A673 (cell line): ENCODE measurements at regions not wholly inside any gene's neighbourhood (a gene's known extent, or its start where the extent isn't known, plus 50 kb on each side); places are given as distances from the start of the nearest gene placed in this dataset.

ENCODE experiments used
- BruUV-seq: library from RNA; stranded (reverse); fragments of 400-500 nt; replicated peaks from 2 replicates; lab custom pipeline; 2021; lab: Mats Ljungman, UMichigan
- CTCF ChIA-PET: fragments of 300-600 bp; sonication (Branson Sonifier 250); formaldehyde crosslinking; loops from one replicate; lab custom pipeline; 2022; ENCODE audit warnings: antibody characterized with exemption; lab: Charles Lee
- POLR2A ChIA-PET: fragments of 300-600 bp; sonication (Branson Sonifier 250); formaldehyde crosslinking; loops from one replicate; lab custom pipeline; 2022; ENCODE audit warnings: antibody characterized with exemption; ENCODE audit not compliant: low non-redundant PET; lab: Charles Lee
- DNase-seq: peaks from one replicate; pipeline ENCODE4 v3.0.0-alpha.2; 2015; ENCODE audit warnings: low spot score
- H3K27ac ChIP-seq: fragments of 200-600 bp; sonication (generic); 2 replicates; pipeline ENCODE4 v1.5.1; 2016; ENCODE audit warnings: mixed run types, low read depth, mild to moderate bottlenecking, mixed read lengths, antibody characterized with exemption, low read length; ENCODE audit not compliant: poor library complexity, severe bottlenecking
- H3K27me3 ChIP-seq: fragments of 200-600 bp; sonication (generic); replicated peaks from 2 replicates; pipeline ENCODE4 v1.6.1; 2017; ENCODE audit warnings: mixed run types, low read depth, mild to moderate bottlenecking, mixed read lengths, antibody characterized with exemption, low read length; ENCODE audit not compliant: insufficient read depth, poor library complexity
- H3K36me3 ChIP-seq: fragments of 200-600 bp; sonication (generic); 2 replicates; pipeline ENCODE4 v1.6.1; 2016; ENCODE audit warnings: mixed run types, mild to moderate bottlenecking, mixed read lengths, antibody characterized with exemption, low read length; ENCODE audit not compliant: insufficient read depth, poor library complexity, severe bottlenecking
- H3K4me1 ChIP-seq: fragments of 200-600 bp; sonication (generic); 2 replicates; pipeline ENCODE4 v1.6.1; 2017; ENCODE audit warnings: mixed run types, mild to moderate bottlenecking, mixed read lengths, antibody characterized with exemption, low read length; ENCODE audit not compliant: insufficient read depth, poor library complexity, severe bottlenecking
- H3K4me3 ChIP-seq: fragments of 200-600 bp; sonication (generic); 2 replicates; pipeline ENCODE4 v1.5.1; 2016; ENCODE audit warnings: low read depth, mixed run types, mild to moderate bottlenecking, mixed read lengths, low read length; ENCODE audit not compliant: poor library complexity, severe bottlenecking
- H3K9me3 ChIP-seq: fragments of 200-600 bp; sonication (generic); 2 replicates; pipeline ENCODE4 v1.6.1; 2016; ENCODE audit warnings: mixed run types, low read depth, mild to moderate bottlenecking, mixed read lengths, antibody characterized with exemption, low read length; ENCODE audit not compliant: poor library complexity, severe bottlenecking
- EZH2 ChIP-seq: fragments of 200-600 bp; sonication (generic); IDR thresholded peaks from 2 replicates; pipeline ENCODE4 v1.6.1; 2017; ENCODE audit warnings: borderline replicate concordance, low read depth, mild to moderate bottlenecking, mixed read lengths, antibody characterized with exemption, low read length; ENCODE audit not compliant: poor library complexity, severe bottlenecking
- intact Hi-C: fragments of 100-400 bp; cut with micrococcal nuclease; formaldehyde crosslinking; loops from one replicate; pipeline ENCODE4 v1.10.0; 2022; ENCODE audit not compliant: unreplicated experiment
- TF ChIP-seq, protein P1 (sequence below): fragments of 300-800, 200-600 bp; sonication (generic); conservative IDR thresholded peaks from 2 replicates; pipeline ENCODE4 v1.5.1; 2017; ENCODE audit warnings: low read depth, mild to moderate bottlenecking, antibody characterized with exemption, low read length, moderate library complexity, mixed read lengths

DNA sequence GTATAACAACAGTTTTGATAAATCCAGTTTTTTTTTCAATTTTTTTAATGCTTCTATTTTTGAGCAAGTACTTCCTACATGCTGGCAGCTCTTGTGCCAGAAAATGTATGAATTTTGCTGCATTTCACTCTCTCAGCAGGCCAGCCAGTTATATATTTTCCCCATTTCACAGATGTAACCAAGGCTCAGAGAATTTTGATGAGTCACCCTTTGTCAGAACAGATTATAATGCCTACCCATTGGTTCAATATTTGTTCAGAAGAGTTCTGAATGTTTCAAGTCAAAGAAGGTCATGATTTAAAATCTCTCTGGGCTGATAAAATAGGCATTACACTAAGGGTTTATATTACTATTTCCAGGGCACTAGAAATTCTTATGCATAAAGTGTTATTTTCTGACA lies 452.2 kb downstream of the RWDD3 start:
- H3K4me1 ChIP-seq = no peaks in the 10 kb centered on the region
- H3K9me3 ChIP-seq = no peaks in the 10 kb centered on the region
- no TSS peak for BruUV-seq
- no peak overlapping the region for H3K4me3 ChIP-seq
- TF ChIP-seq, protein P1, sequence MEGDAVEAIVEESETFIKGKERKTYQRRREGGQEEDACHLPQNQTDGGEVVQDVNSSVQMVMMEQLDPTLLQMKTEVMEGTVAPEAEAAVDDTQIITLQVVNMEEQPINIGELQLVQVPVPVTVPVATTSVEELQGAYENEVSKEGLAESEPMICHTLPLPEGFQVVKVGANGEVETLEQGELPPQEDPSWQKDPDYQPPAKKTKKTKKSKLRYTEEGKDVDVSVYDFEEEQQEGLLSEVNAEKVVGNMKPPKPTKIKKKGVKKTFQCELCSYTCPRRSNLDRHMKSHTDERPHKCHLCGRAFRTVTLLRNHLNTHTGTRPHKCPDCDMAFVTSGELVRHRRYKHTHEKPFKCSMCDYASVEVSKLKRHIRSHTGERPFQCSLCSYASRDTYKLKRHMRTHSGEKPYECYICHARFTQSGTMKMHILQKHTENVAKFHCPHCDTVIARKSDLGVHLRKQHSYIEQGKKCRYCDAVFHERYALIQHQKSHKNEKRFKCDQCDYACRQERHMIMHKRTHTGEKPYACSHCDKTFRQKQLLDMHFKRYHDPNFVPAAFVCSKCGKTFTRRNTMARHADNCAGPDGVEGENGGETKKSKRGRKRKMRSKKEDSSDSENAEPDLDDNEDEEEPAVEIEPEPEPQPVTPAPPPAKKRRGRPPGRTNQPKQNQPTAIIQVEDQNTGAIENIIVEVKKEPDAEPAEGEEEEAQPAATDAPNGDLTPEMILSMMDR = no peak
- TF ChIP-seq EZH2 = no peak
- ChIA-PET CTCF (no interaction called here), POLR2A (no interaction called here)
- H3K27me3 ChIP-seq = peaks cover 13% of the 10 kb centered on the region
- intact Hi-C loops = no loop called here
- H3K36me3 ChIP-seq = no peaks in the 10 kb centered on the region
- no peak for DNase-seq
- H3K27ac ChIP-seq = no peak overlapping the region

DNA sequence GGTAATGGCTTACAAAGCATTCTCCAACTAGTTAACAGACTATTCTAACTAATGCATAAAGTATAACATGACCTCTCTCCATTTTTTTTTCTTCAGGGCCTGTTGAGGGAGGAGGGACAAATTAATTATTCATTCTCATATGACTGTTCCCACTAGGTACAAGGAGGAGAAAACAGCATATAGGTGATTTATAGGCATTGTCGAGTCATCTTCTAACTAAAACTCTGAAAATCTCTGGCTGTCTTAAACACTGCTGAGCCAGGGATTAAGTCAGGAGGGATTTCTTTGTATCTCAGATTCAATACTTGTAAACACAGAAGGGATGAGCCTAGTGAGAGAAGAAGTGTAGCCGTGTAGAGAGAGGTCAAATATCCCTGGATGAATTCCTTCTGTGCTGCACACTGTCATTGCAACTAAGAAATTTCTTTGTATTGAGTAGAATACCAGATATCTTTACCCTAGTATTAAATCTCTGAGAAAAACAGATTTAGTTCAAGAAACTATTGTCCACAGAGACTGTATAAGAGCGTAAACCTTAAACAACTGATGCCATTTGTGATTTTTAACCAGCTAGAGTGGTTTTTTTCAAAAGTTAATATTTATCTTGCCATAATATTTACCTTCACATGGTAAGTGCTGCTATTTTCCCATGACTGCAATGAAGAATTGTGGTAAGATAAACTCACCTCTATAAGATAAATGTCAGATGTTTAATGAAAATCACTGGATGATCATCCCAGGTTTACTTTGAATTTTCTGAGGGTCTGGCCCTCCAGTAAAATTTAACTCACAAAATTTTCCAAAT lies 465.3 kb downstream of the RWDD3 start:
- Histone ChIP-seq H3K27me3 (peaks cover 25% of the 10 kb centered on the region), H3K9me3 (peaks cover 15% of the 10 kb centered on the region), H3K36me3 (no peaks in the 10 kb centered on the region), H3K4me1 (no peaks in the 10 kb centered on the region), H3K27ac (no peak overlapping the region), H3K4me3 (no peak overlapping the region)
- ChIA-PET CTCF (no interaction called here), POLR2A (no interaction called here)
- no peak for DNase-seq
- no TSS peak for BruUV-seq
- intact Hi-C loops = no loop called here
- TF ChIP-seq, protein P1 = no peak
- TF ChIP-seq EZH2 = no peak

DNA sequence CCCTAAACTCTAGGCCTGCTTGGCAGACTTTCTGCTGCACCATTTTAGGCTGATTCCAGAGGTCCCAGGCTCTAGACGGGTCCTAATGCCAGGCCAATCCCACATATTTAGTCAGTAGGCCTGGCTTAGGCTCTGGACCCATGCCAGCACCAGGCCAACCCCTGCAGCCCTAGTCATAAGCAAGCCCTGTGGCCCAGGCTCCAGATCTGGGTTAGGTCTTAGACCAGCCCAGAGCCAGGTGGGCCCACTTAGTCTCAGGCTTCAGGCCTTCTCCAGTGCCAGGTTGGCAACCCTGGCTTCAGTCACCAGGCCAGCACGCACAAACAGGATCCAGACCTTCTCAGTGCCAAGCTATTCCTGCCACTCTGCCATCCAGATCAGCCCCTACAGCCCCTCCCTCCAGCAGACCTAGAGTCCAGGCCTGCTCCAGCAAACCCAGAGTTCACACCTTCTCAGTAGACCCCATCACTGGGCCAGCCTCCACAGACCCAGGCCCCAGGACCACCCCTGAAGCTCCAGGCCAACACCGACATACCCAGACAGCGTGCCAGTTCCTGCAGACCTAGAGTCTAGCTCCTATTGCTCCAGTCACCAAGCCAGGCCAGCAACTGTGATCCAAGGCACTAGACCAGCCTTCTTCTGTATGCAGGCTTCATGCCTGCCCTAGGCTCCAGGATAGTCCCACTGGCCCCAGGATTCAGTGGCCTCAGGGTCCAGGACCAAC lies 467.6 kb downstream of the RWDD3 start:
- TF ChIP-seq, protein P1 = no peak
- no peak for TF ChIP-seq EZH2
- intact Hi-C loops = no loop called here
- DNase-seq = no peak
- Histone ChIP-seq H3K4me3 (no peak overlapping the region), H3K9me3 (peaks cover 20% of the 10 kb centered on the region), H3K27ac (no peak overlapping the region), H3K27me3 (peaks cover 14% of the 10 kb centered on the region), H3K36me3 (no peaks in the 10 kb centered on the region), H3K4me1 (no peaks in the 10 kb centered on the region)
- POLR2A ChIA-PET = no interaction called here
- CTCF ChIA-PET = no interaction called here
- BruUV-seq = no TSS peak
